Right hindlimb (tissue), 1 donor: ENCODE measurements at regions not wholly inside any gene's neighbourhood (a gene's known extent, or its start where the extent isn't known, plus 50 kb on each side); places are given as distances from the start of the nearest gene placed in this dataset.
"Not testable (repeated sequence)": the region's sequence is repeated elsewhere in the genome, so short reads cannot be mapped to it uniquely, and the experiment has no call there.

Experiments used
- DNase-seq: peaks from one replicate; pipeline ENCODE4 v3.0.0-alpha.2; 2018

DNA sequence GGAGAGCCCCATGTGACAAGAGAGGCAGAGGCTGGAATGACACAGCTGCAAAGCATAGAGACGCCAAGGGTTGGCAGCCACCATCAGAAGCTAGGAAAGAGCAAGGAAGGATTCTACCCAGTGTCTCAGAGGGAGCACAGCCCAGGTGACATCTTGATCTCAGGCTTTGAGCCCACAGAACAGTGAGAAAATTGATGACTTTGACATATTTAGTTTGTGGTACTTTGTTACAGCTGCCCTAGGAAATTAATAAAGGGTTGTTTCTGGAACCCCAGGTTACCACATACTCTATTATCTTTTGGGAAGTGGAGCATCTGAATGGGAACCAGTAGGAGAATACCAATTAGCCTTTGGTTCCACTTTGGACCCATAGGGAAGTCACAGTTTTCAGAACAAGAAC, 231.7 kb downstream of the ZNF621 start:
- no peak for DNase-seq

DNA sequence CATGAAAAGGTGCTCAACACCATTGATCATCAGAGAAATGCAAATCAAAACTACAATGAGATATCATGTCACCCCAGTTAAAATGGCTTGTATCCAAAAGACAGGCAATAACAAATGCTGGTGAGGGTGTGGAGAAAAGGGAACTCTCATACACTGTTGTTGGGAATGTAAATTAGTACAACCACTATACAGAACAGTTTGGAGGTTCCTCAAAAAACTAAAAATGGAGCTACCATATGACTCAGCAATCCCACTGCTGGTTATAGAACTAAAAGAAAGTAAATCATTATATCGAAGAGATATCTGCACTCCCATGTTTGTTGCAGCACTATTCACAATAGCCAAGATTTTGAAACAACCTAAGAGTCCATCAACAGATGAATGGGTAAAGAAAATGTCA, 238.0 kb downstream of the ZNF621 start:
- not testable (repeated sequence) for DNase-seq

DNA sequence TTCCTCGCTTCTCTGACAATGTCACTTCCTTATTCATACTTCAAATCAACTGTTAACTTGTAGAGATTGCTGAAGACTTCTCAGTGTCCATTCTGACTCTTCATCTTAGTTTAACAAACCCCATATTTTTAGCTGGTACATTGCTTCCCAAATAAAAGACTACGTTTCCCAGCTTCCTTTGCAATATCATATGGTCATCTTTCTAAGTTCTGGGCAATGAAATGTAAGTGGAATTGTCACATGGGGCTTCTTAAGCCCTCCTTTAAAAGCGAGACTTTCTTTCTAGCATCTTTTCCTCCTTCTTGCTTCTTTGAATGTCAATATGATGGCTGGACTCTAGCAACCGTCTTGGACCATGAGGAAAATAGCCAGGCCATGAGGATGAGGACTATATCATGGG, 239.0 kb downstream of the ZNF621 start:
- DNase-seq: no peak

DNA sequence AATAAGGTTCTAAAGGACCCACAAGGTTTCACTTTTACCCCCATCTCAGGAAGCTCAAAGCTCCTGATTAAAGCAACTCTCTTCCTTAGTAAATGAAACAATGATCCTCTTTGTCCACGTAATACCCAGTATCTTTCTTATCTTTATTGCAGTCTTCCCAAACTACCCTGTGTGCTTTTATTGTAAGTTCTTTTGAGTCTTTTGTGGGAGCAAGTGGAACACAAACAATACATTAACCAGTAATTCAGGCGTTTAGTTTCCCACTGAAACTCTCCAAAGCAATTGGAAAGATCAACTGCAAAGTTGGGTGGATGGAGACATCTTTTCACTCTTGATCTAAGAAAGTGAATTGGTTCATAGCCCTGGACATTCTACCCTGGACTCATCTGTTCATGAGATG, 240.0 kb downstream of the ZNF621 start:
- DNase-seq: no peak

DNA sequence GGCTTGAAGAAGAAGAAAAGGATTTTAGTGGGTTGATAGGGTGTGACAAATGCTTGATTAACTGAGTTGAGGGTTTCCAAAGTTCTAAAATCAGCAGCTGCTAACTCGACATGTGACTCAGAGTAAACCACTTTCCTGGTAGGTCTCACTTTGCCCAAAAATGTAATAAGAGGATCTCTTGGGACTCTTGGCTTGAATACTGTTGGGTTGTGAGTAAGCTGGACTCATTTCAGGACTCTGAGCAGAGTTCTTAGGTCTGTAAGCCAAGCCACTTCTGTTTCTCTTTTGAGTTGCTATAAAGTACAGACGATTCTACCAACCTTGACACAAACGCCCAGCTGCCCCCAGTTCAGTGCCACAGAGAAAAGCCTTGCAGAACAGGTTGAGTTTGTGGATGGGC, 241.1 kb downstream of the ZNF621 start:
- no peak for DNase-seq

DNA sequence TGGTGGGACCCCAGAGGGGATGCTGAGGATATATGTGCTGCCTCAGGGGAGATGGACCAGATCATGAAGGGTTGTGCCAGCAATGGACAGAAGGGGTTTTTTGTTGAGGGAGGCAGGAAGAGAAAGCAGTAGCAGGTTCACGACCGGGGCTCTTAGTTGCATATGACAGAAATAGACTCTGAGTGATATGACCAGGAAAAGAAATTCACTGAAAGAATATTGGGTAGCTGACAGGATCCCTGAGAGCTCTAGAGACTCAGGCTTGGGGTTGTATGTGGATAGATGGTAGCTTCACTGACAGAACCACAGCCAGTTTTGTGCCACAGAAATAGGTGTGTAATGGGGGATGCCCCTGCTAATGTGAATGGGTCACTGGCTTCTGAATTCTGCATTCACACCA, 241.6 kb downstream of the ZNF621 start:
- DNase-seq: no peak

DNA sequence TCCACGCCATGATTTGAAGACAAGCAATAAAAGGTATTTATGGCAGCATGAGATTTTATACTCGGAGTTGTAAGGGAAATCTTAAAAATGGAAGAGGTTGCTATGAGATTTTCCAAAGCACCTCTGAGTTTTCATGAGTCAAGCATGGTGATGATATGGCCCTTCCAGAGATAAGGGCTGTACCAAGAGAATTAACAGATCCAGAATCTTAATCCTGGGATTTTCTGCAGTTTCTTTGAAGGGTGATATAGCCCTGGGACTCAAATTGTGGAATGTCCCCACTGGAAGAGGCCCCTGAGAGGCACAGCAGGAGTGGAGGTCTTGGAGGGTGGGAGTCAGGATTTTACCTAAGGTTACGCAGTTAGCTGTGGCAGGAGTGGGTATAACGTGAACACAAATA, 243.3 kb downstream of the ZNF621 start:
- DNase-seq: no peak

DNA sequence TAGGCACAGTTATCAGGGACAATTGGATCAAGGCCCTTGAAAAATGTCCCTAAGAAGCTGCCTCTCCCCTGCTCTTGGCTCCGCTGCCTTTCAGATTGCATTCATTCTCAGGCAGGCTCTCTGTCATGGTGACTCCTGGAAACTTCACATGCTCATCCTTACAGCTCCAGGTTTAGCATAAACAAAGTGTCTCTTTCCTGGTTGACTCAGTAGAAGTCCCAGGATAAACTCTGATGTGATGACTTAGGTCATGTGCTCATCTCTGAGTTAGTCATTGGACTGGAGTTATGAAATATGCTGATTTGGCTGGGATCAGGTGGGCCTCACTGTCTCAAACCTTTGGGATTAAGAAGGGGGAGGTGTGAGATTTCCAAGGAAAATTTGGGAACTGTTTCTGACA, 243.8 kb downstream of the ZNF621 start:
- no peak for DNase-seq

DNA sequence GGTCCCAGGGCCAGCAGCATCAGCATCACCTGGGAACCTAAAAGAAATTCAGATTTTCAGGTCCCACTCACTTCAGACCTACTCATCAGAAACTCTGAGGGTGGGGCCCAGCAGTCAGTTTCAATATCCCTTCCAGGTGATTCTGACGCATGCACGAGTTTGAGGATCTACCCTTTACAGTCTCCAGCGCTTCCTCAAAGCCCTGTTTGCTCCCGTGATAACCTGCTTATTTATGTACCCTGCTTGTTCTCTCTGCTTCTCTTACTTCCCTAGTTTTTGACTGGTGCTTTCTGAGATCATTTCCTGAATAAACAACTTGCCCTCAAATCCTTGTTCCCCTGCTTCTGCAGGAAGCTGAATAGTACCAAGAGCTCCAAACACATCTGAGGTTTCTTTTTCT, 245.3 kb downstream of the ZNF621 start:
- DNase-seq: no peak

DNA sequence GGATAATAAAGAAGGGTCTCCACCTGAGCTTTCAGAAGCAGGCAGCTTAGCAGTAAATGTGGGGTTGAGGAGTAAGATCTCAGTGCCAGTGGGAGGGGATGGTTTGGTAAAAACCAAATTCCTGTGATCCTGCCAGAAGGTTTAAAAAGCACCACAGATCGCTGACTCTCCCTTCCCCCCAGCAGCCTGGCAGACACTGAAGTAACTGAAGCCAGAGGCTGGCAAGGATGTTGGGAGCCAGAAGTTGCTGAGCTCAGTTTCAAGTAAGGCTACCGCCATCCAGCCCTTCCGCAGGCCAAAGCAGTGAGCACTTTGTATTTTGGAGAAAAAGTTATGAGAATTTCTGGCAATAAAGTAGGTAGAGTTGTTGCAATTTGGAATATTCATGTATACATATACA, 246.4 kb downstream of the ZNF621 start:
- DNase-seq: no peak

DNA sequence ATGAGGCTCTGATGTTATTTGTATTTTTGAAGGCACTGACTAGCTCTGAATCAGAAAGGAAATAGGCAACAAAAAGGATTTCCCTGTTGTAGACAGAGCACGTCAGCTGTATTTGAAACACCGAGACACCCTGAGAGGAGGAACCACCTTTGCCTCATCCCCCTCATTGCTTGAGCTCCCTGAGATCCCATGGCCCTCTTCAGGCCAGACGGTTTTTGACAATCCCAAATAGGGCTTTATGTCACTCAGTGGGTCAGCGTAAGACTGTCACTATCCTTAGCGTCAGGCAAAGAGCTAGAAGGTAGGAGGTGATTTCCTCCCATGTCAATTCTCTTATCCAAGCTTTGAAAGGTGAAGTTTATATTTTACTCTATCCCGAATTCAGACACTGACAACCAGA, 254.3 kb downstream of the ZNF621 start:
- DNase-seq: no peak

DNA sequence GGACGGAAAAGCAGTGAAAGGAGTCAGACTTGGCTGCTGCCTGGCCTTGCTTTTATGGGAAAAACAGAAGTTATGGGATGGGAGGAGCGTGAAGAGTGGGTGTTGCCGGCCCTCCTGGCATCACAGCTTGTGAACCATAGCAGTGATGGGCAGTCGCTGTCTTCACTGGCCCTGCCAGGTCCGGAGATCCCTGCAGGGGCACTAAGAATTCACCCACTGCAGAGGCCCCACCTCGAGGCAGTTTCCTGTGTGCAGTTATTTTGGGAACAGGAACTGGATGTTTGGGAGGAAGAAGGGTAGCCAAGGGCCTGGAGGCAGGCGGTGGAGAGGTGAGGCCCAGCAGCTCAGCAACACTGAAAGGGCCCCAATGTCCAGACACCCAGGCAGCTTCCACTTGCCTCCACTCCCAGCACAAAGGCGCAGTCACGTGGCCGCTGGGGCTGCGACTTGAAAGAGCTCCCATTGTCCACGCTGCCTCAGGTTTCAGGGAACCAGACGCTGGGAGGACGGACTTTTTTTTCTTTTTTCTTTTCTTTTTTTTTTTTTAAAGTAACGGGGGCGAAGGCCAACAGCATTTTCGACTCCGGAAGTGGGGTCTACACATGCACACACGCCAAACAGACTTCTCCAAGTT, 255.6 kb downstream of the ZNF621 start:
- DNase-seq: peak; percentile 95

DNA sequence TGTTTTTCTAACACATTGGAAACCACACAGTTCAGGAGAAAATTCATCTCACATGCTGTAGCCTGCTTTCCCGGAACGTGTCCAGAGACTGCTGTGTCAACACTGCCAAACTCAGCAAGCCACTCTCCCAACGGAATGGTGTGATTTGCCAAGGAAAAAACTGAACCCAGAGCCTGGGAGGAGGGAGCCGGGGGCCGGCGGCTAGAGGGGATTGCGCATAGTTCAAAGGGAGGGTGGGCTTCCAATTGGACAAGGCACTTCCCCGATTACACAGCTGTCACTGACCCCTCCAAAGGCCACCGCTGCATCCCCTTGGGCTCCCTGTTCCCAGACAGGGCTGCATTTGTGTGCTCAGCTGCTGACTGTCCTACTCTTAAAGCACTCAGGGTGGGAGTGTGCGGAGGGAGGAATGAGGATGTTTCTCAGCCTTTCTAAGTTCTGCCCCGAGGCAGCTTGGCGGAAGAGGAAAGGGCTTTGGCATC, 256.2 kb downstream of the ZNF621 start:
- peak; percentile 93 for DNase-seq

DNA sequence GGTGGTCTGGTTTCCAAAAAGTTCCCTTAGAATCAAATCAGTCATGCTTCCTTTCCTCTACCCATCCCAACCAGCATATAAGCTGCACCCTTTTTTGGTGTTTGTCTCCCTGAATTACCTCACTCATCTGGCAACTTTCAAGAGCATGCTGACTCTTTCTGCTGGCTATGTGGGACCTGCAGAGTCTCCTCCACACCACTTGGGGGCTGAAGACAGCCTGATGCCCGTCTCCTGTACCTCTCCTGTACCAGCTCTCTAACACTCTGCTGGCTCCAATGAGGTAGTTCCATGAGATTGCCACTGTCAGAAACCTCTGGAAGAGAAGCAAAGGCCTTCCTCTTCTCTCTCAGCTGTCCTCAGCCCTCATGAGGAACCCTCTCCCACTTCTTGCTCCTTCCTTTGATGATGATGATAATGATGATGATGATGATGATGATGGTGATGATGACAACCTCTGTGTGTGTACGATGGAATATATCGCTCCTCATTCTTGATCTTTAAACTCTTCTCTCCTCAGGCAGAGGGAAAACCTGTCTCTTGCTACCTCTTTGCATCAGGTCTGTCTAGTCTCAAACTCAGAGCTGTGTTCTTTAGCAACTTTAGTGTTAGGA, 257.5 kb downstream of the ZNF621 start:
- DNase-seq: no peak

DNA sequence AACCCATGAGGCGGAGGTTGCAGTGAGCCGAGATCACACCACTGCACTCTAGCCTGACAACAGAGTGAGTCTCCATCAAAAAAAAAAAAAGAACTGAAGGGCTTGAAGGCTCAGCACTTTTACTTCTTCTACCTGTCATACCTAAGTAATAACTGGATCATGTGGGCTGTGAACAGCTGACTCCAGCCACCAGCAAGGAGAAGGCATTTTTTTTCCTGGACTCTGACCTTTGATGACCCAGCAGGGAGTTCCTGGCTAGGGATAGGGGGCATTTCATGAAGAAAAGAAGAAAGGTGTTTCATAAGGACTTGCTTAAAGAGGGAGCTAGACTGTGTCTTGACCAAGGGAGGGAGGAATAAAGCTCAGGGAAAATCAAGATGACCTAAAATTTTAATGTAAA, 266.0 kb downstream of the ZNF621 start:
- no peak for DNase-seq

DNA sequence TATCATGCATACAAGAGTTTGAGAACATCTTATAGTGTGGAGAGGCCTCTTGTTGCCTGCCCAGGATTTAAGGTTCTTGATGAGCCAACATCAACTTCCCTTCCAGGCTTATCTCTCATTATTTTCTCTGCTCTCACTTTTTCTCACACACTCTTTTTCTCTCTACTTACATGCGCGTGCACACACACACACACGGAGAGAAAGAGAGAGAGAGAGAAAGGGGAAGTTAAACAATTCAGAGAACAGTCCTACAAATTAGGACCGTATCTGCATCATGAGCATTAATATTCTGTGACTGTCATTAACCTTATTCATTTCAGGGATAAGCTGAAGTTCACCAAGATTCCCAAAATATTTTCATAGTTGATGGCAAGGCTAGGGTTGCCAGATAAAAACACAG, 269.0 kb downstream of the ZNF621 start:
- no peak for DNase-seq

DNA sequence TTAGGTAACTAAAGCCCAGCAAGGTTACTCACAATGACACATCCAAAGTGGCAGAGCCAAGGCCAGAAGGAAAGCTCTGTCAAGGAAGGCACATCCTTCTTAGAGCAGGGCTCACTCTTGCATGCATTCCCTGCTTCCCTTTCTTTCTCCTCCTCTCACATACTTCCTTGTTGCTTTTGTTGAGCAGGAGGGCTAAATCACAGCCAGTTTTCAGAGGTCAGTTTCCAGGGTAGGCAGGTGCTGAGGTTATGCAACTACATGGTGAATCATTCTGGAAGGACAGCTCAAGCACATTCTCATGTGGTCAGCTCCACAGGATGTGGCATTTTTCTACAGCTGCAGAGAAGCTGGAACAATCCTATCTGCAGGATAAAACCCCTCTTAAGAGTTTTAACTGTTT, 275.6 kb downstream of the ZNF621 start:
- DNase-seq: no peak

DNA sequence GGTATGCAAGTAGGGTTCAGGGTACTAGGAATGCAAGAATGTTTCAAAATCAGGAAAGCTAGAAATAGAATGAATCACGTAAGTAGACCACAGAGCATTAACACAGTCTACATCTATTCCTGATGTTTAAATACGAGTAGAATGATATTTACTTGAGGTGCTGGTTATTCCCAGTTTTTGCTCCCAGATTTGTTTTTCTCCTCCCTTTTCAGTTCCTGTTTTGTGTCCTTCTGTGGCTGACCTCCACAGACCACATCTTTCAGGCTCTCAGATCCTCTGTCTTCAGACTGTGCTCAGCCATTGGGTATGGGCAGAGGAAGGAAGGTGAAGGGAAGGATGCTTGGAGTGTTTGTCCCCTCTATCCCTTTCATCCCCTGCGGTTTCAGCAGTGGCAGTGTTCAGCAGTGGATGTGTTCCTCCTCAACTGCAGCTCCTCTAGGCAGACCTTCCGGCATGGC, 276.6 kb downstream of the ZNF621 start:
- no peak for DNase-seq

DNA sequence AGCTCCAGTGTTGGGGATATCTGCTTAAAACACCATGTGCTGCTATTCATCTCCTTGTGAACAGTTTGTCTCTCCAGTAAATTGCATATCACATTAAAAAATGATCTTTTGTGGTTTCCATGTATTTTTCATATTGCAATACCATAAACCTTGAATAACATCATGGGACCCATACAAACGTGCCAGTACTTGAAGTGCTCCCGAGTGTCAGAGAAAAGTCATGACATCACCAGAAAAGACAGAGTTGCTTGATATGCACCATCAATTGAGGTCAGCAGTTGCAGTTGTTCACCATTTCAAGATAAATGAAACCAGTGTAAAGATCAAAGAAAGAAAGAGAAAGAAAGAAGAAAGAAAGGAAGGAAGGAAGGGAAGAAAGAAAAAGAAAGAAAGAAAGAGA, 278.6 kb downstream of the ZNF621 start:
- no peak for DNase-seq

DNA sequence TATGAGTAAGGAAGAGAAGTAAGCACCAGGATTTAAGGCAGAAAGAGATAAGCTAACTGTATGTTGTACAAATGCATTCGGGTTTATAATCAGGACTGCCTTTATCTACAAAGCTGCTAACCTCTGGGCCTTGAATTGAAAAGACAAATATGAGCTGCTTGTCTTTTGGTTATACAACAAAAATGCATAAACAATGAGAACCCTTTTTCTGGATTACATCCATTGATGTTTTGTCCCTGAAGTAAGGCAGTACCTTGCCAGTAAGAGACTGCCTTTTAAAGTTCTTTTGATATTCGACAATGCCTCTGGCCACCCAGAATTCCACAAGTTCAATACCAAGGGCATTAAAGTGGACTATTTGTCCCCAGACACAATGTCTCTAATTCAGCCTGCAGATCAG, 280.7 kb downstream of the ZNF621 start:
- DNase-seq: no peak

DNA sequence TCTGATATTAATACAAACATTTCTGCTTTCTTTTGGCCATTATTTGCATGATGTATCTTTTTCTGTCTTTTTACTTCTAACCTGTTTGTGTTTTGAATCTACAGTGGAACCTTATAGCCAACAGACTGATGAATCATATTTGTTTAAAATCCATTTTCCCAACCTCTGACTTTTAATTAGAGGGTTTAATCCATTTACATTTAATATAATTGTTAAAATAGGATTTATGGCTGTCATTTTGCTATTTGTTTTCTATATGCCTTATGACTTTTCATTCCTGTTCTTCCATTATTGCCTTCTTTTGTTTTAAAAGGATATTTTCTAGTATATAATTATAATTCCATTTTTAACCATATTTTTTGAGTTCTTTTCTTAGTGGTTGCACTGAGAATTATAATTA, 286.1 kb downstream of the ZNF621 start:
- DNase-seq: no peak

DNA sequence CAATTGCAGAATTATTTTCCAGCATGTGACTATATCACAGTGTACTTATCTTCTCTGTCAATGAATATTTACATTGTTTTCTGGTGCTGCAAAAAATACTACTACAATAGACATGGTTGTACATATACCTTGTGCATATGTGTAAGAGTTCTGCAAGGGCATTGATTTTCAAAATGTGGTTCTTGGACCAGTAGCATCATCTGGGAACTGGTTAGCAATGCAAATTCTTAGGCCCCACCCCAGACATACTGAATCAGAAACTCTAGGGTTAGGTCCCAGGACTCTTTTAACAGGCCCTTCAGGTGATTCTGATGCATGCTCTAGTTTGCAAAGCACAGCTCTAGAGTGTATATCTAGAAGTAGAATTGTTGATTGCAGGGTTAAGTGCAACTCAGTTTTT, 292.3 kb downstream of the ZNF621 start:
- DNase-seq: no peak

DNA sequence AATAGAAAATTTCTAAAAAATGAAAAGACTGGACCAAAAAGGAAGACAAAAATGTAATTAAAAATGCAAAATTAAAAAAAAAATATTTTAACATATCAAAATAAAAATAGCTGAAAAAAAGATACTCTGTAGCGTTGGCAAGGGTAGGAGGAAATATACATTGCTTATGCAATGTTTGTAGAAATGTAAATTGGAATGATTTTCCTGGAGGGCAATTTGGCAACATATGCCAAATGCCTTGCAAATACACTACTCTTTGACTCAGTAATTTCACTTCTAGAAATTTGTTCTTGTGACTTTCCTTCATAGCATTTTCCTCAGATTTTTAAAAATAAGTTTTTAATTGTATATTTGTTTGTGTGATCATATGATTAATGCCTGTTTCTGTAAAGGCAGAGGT, 296.6 kb downstream of the ZNF621 start:
- DNase-seq: no peak

DNA sequence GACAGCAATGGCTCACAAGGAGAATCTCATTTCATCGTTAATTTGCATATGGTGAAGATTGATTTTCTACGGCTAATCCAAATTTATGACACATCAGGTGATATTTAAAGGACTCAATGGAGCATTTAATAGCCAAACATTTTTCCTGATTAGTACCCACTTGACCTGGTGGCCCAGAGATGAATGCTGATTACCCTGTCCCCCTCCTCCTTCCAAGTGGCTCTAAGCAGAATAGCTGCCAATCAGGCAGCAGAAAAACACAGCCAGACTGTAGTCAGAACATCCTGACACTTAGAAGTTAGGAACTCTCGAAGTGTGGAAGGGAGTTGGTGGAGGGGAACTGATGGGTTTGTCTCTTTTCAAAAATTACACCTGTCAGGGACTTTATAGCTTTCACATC, 302.5 kb downstream of the ZNF621 start:
- DNase-seq: no peak
